OCI-LY7 (cell line): ENCODE measurements at regions not wholly inside any gene's neighbourhood (a gene's known extent, or its start where the extent isn't known, plus 50 kb on each side); places are given as distances from the start of the nearest gene placed in this dataset.

Experiments
- CTCF ChIP-seq: fragments of 200-600 bp; sonication (generic); conservative IDR thresholded peaks from 2 replicates; pipeline ENCODE4 v1.5.1; 2014; ENCODE audit warnings: mild to moderate bottlenecking, antibody characterized with exemption, low read length, moderate library complexity, mixed read lengths
- EZH2phosphoT487 ChIP-seq: fragments of 200-600 bp; sonication (generic); IDR thresholded peaks from 2 replicates; pipeline ENCODE4 v1.6.1; 2018; ENCODE audit warnings: low read depth, borderline replicate concordance, mild to moderate bottlenecking, mixed run types, antibody characterized with exemption, low read length, moderate library complexity, mixed read lengths

- TF ChIP-seq CTCF (no peak), EZH2phosphoT487 (no peak)
Measured at GRCh38 chrX:96389281-96390047, 295.2 kb upstream of the DIAPH2 start.
